NB4 (cell line): ENCODE measurements at regions not wholly inside any gene's neighbourhood (a gene's known extent, or its start where the extent isn't known, plus 50 kb on each side); places are given as distances from the start of the nearest gene placed in this dataset.

Experiments
- CTCF ChIP-seq: IDR thresholded peaks from one replicate; pipeline ENCODE4 v1.5.1; 2012; ENCODE audit warnings: low read depth, low read length
- MAX ChIP-seq: IDR thresholded peaks from 2 replicates; pipeline ENCODE4 v1.6.1; 2011; ENCODE audit warnings: low read depth, low read length
- MYC ChIP-seq: IDR thresholded peaks from 2 replicates; pipeline ENCODE4 v1.6.1; 2011; ENCODE audit warnings: low read depth, low read length
- POLR2A ChIP-seq: IDR thresholded peaks from 2 replicates; pipeline ENCODE4 v1.6.1; 2011; ENCODE audit warnings: mild to moderate bottlenecking; ENCODE audit not compliant: insufficient read length; ENCODE audit errors: extremely low read depth

DNA sequence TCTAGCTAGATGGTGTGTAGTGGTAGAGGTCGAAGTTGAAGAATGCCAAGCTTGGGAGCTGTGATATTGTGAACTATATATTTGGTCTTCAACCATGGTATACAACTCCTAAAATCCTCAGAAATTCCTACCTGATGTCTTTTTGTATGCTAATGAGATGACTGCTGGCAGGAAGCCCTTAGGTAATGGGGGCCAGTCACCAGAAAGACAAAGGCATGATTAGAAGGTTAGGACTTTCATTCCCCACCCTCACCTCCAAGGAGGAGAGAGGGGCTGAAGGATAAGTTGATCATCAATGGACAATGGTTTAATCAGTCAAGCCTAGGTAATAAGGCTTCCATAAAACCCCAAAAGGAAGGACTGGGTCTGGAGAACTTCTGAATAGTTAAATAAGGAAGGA, 285.7 kb upstream of the POU5F2 start:
- no peak for TF ChIP-seq CTCF
- TF ChIP-seq POLR2A, result no peak
- no peak for TF ChIP-seq MAX
- no peak for TF ChIP-seq MYC
